Mesodermal cell (in vitro differentiated cells): ENCODE measurements at regions not wholly inside any gene's neighbourhood (a gene's known extent, or its start where the extent isn't known, plus 50 kb on each side); places are given as distances from the start of the nearest gene placed in this dataset.
"Not testable (repeated sequence)": the region's sequence is repeated elsewhere in the genome, so short reads cannot be mapped to it uniquely, and the experiment has no call there.

Experiments used
- H3K27ac ChIP-seq: 2 replicates; pipeline ENCODE4 v1.7.0; 2013; ENCODE audit warnings: mild to moderate bottlenecking, low read depth, low read length, moderate library complexity; ENCODE audit not compliant: severe bottlenecking
- H3K36me3 ChIP-seq: 2 replicates; pipeline ENCODE4 v1.7.1; 2013; ENCODE audit warnings: mild to moderate bottlenecking, low read length, moderate library complexity; ENCODE audit not compliant: control insufficient read depth, insufficient read depth
- H3K4me1 ChIP-seq: one replicate; pipeline ENCODE4 v1.7.1; 2013; ENCODE audit warnings: mild to moderate bottlenecking, low read length; ENCODE audit not compliant: insufficient read depth, control insufficient read depth, poor library complexity, severe bottlenecking
- H3K4me3 ChIP-seq: 2 replicates; pipeline ENCODE4 v1.7.0; 2013; ENCODE audit warnings: low read length, control low read depth, mild to moderate bottlenecking; ENCODE audit not compliant: insufficient read depth, poor library complexity, severe bottlenecking; ENCODE audit errors: extremely low read depth
- H3K9me3 ChIP-seq: 2 replicates; pipeline ENCODE4 v1.7.1; 2013; ENCODE audit warnings: mild to moderate bottlenecking, low read length, moderate library complexity; ENCODE audit not compliant: control insufficient read depth
- WGBS, 2 experiments: methylation state at CpG; one replicate each; pipeline ENCODE4 v1.1.5; 2013; ENCODE audit warnings: missing lambda C conversion rate in 2 of 2; ENCODE audit not compliant: insufficient coverage in 2 of 2; 5-methylcytosine and 5-hydroxymethylcytosine counted together

- Histone ChIP-seq H3K27ac (no peak overlapping the region), H3K4me1 (no peaks in the 10 kb centered on the region), H3K36me3 (no peaks in the 10 kb centered on the region), H3K4me3 (no peak overlapping the region), H3K9me3 (no peaks in the 10 kb centered on the region)
- 73 to 82% methylated on average over 1 of the region's 2 CpGs for WGBS, 2 experiments
Measured at GRCh38 chr4:147287588-147287890, 193.4 kb upstream of the EDNRA start.

GRCh38 chr4:147288512-147288911 is 192.4 kb upstream of the EDNRA start:
- Histone ChIP-seq H3K36me3 (no peaks in the 10 kb centered on the region), H3K9me3 (no peaks in the 10 kb centered on the region), H3K4me3 (no peak overlapping the region), H3K27ac (no peak overlapping the region), H3K4me1 (peaks cover 6% of the 10 kb centered on the region)
- WGBS, 2 experiments: no CpG with 5 or more reads among the region's 1 CpG

GRCh38 chr4:147289181-147289580 is 191.7 kb upstream of the EDNRA start:
- no peak overlapping the region for H3K27ac ChIP-seq
- no peaks in the 10 kb centered on the region for H3K36me3 ChIP-seq
- H3K9me3 ChIP-seq: no peaks in the 10 kb centered on the region
- H3K4me1 ChIP-seq: peaks cover 6% of the 10 kb centered on the region
- no peak overlapping the region for H3K4me3 ChIP-seq
- WGBS, 2 experiments: 100% methylated on average over 3 of the region's 5 CpGs; no CpG with 5 or more reads in 1 of the 2 experiments

GRCh38 chr4:147292604-147293313 is 188.1 kb upstream of the EDNRA start:
- 69 to 82% methylated on average over 3 to 4 of the region's 10 CpGs for WGBS, 2 experiments

GRCh38 chr4:147293314-147293677 is 187.6 kb upstream of the EDNRA start:
- 89 to 94% methylated on average over 1 to 3 of the region's 6 CpGs for WGBS, 2 experiments

More at GRCh38 chr4:147292604-147293313, 188.1 kb upstream of the EDNRA start:
- not testable (repeated sequence) for H3K36me3 ChIP-seq, H3K27ac ChIP-seq, H3K4me3 ChIP-seq, H3K9me3 ChIP-seq, H3K4me1 ChIP-seq

GRCh38 chr4:147299205-147299604 is 181.7 kb upstream of the EDNRA start:
- no peaks in the 10 kb centered on the region for H3K4me1 ChIP-seq

More at GRCh38 chr4:147293314-147293677, 187.6 kb upstream of the EDNRA start:
- not testable (repeated sequence) for H3K36me3 ChIP-seq, H3K4me1 ChIP-seq, H3K4me3 ChIP-seq, H3K9me3 ChIP-seq, H3K27ac ChIP-seq

GRCh38 chr4:147303174-147303872 is 177.6 kb upstream of the EDNRA start:
- H3K4me3 ChIP-seq: no peak overlapping the region
- no peak overlapping the region for H3K27ac ChIP-seq
- no peaks in the 10 kb centered on the region for H3K4me1 ChIP-seq
- no peaks in the 10 kb centered on the region for H3K9me3 ChIP-seq
- WGBS, 2 experiments: 79 to 81% methylated on average over 4 of the region's 5 CpGs
- no peaks in the 10 kb centered on the region for H3K36me3 ChIP-seq

More at GRCh38 chr4:147299205-147299604, 181.7 kb upstream of the EDNRA start:
- Histone ChIP-seq H3K27ac (no peak overlapping the region), H3K4me3 (no peak overlapping the region), H3K36me3 (no peaks in the 10 kb centered on the region), H3K9me3 (no peaks in the 10 kb centered on the region)
- WGBS, 2 experiments: 86% methylated on average over 1 of the region's 1 CpG; no CpG with 5 or more reads in 1 of the 2 experiments

GRCh38 chr4:147303873-147304229 is 177.0 kb upstream of the EDNRA start:
- H3K4me3 ChIP-seq: no peak overlapping the region
- H3K9me3 ChIP-seq: no peaks in the 10 kb centered on the region
- no peaks in the 10 kb centered on the region for H3K4me1 ChIP-seq
- WGBS, 2 experiments: 83% methylated on average over 1 of the region's 3 CpGs; no CpG with 5 or more reads in 1 of the 2 experiments
- H3K27ac ChIP-seq: no peak overlapping the region
- H3K36me3 ChIP-seq: no peaks in the 10 kb centered on the region

GRCh38 chr4:147307896-147308674 is 172.8 kb upstream of the EDNRA start:
- WGBS, 2 experiments: 88 to 93% methylated on average over 2 to 3 of the region's 5 CpGs
- H3K4me1 ChIP-seq: no peaks in the 10 kb centered on the region

GRCh38 chr4:147309434-147309833 is 171.5 kb upstream of the EDNRA start:
- no peak overlapping the region for H3K27ac ChIP-seq
- no CpG with 5 or more reads among the region's 4 CpGs for WGBS, 2 experiments

More at GRCh38 chr4:147307896-147308674, 172.8 kb upstream of the EDNRA start:
- H3K9me3 ChIP-seq: no peaks in the 10 kb centered on the region
- H3K27ac ChIP-seq: no peak overlapping the region
- no peaks in the 10 kb centered on the region for H3K36me3 ChIP-seq
- H3K4me3 ChIP-seq: no peak overlapping the region

More at GRCh38 chr4:147309434-147309833, 171.5 kb upstream of the EDNRA start:
- Histone ChIP-seq H3K9me3 (no peaks in the 10 kb centered on the region), H3K4me1 (no peaks in the 10 kb centered on the region), H3K36me3 (no peaks in the 10 kb centered on the region), H3K4me3 (no peak overlapping the region)
